Keratinocyte (primary cell): ENCODE measurements at regions not wholly inside any gene's neighbourhood (a gene's known extent, or its start where the extent isn't known, plus 50 kb on each side); places are given as distances from the start of the nearest gene placed in this dataset.

Experiments used
- EZH2 ChIP-seq: IDR thresholded peaks from one replicate; pipeline ENCODE4 v1.6.1; 2012; ENCODE audit warnings: inconsistent platforms, mild to moderate bottlenecking, low read length, moderate library complexity
- TF ChIP-seq, protein P1 (sequence below), 3 experiments: IDR thresholded peaks in 1 of 3; conservative IDR thresholded peaks in 1 of 3; optimal IDR thresholded peaks in 1 of 3; 2 replicates in 2 of 3; 3 replicates in 1 of 3; pipeline versions ENCODE3 to v1.5.1; 2011; ENCODE audit warnings: low read length in 3 of 3, mild to moderate bottlenecking in 3 of 3, moderate library complexity in 2 of 3, control low read depth in 1 of 3, inconsistent platforms in 1 of 3; ENCODE audit not compliant: insufficient read depth in 2 of 3; ENCODE audit errors: extremely low read depth in 1 of 3

GRCh38 chr12:75632442-75632841 lies 121.0 kb upstream of the KRR1 start:
- no peak for TF ChIP-seq EZH2
- TF ChIP-seq, protein P1, sequence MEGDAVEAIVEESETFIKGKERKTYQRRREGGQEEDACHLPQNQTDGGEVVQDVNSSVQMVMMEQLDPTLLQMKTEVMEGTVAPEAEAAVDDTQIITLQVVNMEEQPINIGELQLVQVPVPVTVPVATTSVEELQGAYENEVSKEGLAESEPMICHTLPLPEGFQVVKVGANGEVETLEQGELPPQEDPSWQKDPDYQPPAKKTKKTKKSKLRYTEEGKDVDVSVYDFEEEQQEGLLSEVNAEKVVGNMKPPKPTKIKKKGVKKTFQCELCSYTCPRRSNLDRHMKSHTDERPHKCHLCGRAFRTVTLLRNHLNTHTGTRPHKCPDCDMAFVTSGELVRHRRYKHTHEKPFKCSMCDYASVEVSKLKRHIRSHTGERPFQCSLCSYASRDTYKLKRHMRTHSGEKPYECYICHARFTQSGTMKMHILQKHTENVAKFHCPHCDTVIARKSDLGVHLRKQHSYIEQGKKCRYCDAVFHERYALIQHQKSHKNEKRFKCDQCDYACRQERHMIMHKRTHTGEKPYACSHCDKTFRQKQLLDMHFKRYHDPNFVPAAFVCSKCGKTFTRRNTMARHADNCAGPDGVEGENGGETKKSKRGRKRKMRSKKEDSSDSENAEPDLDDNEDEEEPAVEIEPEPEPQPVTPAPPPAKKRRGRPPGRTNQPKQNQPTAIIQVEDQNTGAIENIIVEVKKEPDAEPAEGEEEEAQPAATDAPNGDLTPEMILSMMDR (optimal IDR thresholded peaks at IDR 0.05 in 1 of 3, IDR thresholded peaks at IDR 0.05 in 1 of 3, conservative IDR thresholded peaks at IDR 0.05 in 1 of 3; ENCODE audit: extremely low read depth in 1 of 3, insufficient read depth in 2 of 3, low read length in 3 of 3) = no peak
